Right forelimb (tissue), 1 donor: ENCODE measurements at regions not wholly inside any gene's neighbourhood (a gene's known extent, or its start where the extent isn't known, plus 50 kb on each side); places are given as distances from the start of the nearest gene placed in this dataset.

Experiments used
- DNase-seq: peaks from one replicate; pipeline ENCODE4 v3.0.0-alpha.2; 2018

DNA sequence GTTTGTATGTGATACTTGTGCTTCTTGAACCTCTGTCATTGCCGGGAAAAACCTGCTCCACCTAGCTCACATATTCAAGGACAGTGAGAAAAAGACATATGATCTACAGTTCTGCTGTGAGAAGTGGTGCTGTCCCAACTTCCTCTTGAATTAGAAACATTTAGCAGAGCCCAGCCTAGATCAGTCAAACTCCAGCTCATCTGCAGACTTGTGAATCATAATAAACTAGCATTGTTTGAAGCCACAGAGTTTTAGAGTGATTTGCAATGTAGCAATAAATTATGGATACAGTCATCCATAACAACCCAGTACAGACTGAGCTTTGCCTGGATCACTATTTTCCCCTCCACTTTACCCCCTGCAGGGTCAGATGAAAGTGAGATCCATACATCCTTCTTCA lies 497.8 kb downstream of the PLA2G4A start:
- no peak for DNase-seq

DNA sequence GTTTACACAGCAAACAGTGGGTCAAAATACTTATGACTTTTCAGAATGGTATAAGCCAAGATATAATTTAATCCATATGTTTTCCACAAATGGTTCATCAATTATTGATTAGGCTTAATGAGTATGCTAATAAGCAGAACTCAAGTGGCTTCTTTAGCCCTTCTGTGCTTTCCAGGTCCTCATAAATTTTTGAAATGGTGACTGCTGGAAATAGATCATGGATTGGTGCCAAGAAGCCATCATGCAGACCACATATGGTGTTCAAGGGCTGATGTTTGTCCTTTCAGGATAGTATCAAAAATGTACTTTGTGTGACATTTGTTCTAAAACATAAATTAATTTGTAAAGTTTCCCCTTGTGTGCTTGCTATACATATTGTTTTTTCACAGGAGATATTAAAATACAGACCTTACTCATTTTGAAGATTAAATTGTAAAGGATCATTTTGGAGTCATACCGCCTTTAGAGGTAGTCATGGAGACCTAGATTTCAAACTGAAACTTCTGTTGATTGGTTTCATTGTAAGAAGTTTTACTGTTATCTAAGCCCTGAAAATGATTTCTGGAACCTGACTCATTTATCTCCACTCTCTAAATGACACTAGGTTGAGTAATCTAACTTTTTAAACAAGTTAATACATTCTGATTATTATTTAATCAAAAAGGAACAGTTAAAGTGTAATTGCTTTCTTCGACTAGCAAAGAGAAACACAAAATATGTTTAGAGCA lies 507.9 kb downstream of the PLA2G4A start:
- no peak for DNase-seq

DNA sequence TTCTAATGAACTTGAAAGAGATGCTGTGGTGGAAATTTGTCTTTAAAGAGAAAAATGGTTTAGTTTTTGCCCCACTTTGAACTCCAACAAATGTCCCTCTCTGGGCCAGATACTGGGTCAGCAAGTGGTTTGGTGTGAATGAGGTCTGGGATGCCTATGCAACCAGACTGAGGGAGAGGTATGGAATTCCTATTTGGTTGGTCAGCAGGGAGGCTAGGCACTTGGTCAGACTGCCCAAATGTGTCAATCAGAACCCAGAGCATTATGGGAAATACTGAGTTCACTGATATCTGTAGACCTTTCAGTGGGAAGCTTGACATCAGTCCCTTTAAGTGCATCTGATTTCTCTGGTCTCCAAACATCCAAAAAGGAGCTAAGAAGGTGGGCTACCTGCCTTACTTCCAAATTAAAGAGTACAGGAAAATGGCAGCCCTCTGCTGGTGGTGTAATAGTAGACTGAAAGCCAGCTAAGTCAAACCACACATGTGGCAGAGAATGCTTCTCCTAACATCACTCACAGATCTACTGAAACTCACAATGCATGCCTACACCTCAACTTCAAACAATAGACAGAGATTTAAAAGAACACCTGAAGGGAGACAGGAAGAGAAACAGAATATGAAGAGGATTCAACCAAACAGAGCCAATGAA lies 510.1 kb downstream of the PLA2G4A start:
- no peak for DNase-seq

DNA sequence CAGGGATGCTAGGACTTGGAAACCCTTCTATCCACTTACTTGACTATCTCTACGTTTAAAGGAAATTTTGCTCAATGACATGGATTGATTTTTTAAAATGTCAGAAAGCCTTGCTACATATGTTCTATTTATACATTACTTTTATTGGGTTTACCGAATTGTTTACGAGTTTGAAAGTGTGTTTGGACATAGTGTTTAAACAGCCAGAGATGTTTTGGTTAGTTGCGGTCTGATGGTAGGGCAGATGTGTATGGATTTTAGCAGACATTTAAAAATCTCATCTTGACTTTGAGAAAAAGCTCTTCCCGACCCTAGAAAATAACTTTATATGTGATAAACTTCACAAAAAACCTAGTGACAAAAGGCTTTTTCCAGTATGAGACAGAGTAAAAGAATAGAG lies 513.7 kb downstream of the PLA2G4A start:
- no peak for DNase-seq

DNA sequence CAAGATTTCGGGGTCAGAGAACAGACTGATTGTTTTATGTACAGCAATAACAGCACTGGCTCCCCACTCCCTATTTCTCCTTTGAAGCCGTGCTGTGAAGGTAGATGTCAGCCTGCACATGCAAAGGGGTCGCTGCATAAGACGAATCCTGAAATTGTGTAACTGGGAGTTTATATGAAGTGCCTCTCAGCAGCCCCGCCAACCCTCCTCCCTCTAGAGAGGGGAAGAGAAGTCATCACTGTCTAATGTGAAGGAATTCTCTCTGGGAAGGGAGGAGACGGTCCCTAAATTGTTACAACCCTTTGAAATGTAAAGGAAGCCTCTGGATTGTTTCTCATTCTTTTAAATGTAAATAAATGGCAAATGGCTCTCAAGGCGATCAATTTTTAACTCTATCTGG lies 545.3 kb downstream of the PLA2G4A start:
- no peak for DNase-seq

DNA sequence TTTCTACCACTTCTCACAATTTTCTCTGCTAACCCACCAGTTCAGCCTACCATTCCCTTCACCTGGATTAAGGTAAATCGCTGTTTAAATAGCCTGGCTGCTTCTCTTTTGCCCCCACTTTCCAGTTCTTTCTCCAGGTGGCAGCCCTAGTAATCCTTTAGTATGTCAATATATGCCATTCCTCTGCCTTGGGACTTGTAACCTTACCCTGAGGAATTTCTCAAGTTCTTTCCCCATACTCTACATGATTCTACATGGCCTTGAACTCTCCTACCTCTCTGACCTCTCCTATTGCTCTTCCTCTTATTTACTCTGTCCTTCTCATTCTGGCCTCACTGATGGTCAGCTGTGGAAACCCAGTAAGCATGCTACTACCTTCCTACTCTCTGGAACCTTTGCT lies 546.0 kb downstream of the PLA2G4A start:
- DNase-seq = no peak

DNA sequence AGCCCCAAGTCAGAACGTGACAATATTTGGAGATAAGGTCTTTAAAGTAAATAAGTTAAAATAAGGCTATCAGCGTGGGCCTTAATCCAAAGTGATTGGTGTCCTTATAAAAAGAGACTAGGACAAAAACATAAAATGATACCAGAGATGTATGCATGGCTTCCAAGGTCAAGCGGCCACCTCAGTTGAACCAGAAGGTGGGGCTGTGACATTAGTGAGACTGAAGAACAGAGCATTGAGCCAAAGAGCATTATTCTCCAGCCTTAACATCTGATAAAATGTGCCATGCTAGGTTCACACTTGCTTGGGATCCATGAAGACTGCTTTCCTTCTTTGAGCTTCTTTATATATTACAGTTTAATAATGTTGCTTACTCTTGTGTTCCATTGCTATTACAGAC lies 554.6 kb downstream of the PLA2G4A start:
- DNase-seq = no peak

DNA sequence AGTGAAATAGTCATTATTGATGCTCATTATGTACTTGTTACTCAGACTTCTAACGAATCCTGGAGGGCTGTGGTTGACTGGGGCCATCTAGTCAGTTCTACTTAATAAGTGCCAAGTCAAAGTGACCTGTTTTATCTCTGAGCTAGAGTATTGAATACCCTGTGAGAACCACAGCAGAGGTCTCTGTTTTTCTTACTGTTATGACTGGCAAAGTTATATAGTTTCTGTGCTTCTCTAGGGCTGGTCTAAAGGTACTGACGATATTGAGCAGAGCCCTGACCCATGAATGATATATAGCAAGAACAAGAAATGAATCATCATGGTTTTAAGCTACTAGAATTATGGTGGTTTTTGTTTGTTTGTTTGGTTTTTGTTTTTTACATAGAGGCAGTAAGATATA lies 555.8 kb downstream of the PLA2G4A start:
- no peak for DNase-seq

DNA sequence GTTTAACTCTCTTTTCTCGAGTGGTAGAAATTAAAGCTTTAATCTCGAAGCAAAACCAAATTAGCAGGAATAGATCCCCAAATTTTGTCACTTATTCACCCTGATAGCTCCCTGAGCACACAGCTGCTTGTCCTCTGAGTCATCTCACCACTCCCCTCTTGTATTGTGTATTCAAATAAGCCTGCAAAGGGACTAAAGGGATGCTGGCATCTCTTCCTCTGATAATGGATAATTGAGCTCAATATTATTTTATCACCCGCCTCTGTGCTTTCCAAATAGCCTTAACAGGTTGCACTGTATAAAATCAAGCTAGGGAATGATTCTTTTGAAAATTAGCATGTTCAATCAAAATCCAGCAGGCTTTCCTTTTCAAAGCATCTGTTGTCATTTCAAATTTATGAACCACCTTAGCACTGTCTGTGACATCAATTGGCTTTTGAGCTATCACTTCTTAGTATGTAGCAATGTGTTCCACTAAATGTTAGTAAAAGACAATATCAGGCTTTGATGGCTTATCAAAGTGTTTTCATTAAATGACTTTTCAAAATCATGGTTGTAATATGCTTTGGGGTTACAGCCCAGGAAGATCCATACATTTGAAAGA lies 561.6 kb downstream of the PLA2G4A start:
- no peak for DNase-seq

DNA sequence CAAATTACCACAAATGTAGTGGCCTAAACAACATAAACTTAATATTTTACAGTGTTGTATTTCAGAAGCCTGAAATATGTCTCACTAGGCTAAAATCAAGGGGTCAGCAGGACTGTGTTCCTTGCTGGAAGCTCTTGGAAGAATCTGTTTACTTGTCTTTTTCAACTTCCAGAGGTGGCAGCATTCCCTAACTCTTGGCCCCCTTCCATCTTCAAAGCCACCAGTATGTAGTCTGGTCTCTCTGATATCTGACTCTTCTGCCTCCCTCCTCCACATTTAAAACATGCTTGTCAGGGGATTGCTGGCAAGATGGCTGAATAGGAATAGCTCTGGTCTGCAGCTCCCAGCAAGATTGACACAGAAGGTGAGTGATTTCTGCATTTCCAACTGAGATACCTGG lies 567.5 kb downstream of the PLA2G4A start:
- no peak for DNase-seq

DNA sequence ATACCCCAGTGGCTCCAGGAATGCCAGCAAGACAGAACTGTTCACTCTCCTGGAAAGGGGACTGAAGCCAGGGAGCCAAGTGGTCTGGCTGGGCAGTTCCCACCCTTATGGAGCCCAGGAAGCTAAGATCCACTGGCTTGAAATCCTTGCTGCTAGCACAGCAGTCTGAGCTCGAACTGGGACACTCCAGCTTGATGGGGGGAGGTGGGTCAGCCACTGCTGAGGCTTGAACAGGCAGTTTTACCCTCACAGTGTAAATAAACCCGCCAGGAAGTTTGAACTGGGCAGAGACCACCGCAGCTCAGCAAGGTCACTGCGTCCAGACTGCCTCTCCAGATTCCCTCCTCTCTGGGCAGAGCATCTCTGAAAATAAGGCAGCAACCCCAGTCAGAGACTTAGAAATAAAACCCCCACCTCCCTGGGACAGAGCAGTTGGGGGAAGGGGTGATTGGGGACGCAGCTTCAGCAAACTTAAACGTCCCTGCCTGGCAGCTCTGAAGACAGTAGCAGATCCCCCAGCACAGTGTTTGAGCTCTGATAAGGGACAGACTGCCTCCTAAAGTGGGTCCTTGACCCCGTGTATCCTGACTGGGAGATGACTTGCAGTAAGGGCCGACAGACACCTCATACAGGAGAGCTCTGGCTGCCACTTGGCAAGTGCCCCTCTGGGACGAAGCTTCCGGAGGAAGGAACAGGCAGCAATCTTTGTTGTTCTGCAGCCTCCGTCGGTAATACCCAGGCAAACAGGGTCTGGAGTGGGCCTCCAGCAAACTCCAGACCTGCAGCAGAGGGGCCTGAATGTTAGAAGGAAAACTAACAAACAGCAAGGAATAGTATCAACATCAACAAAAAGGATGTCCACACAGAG lies 568.4 kb downstream of the PLA2G4A start:
- no peak for DNase-seq

DNA sequence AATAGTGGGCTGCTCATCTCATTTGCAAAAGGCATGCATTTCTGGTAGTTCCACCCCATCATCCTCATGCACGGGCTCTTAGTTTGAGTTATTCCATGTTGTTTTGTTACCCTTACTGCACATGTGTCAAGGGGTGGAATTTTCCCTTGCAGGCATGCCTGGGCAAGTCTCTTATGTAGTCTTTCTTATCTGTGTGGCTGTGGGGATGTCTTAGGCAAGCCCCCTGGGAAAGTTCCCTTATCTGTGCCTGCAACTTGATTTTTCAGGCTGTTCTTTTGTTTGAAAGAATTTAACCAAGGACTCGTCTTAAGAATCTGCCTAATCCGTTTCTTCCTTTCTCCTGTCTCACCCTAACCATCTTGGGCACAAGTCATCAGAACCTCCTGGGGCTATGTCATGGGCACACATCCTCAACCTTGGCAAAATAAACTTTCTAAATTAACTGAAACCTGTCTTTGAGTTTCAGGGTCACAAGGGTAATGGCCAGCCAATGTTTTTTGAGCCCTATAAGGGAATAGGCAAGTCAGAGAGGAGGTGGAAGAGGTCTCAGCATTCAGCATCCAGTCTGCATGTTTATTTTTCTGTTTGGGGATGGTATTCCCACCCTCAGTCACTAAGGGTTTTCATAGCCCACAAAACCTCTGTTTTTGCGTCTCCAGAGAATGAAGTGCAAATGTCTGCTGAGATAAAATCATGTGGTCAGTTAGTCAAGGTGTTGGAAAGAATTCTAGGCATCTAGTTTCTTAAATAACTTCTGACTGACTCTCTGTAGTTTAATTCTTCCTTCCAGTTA lies 579.7 kb downstream of the PLA2G4A start:
- DNase-seq = no peak

DNA sequence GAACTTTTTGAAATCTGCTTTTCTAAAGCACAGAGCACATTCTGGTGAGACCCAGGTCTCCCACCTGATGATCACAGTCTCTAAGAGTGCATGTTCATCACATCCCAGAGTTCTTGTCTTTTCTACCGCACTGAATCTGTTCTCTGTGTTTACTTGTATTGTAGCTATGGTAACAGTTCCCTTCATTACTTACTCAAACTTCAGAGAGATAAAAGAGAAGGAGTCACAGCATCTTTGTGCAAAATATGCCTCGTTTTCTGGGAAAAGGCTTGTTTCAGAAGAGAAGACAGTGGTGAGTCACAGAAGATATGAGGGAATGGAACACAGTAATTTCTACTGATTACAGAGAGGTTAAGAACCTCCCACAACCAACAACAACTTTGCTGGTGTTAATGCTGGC lies 580.6 kb downstream of the PLA2G4A start:
- no peak for DNase-seq

DNA sequence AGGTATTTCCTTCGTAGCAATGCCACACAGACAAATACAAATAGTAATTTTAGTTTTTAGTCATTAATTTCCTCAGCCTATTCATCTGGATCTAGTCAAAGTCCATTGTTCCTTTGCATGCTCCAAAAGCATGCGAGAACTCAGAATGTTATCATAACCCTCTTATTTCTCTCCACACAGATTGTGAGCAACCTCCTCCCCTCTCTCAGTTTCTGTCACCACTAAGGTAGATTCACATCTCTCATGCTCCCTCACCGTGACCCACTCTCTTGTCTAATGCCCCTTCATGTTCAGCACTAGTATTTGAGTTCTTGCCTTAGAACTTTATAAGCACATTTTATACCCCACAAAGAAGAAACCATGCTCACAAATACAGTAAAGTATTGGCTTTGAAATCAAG lies 582.4 kb downstream of the PLA2G4A start:
- DNase-seq = no peak

DNA sequence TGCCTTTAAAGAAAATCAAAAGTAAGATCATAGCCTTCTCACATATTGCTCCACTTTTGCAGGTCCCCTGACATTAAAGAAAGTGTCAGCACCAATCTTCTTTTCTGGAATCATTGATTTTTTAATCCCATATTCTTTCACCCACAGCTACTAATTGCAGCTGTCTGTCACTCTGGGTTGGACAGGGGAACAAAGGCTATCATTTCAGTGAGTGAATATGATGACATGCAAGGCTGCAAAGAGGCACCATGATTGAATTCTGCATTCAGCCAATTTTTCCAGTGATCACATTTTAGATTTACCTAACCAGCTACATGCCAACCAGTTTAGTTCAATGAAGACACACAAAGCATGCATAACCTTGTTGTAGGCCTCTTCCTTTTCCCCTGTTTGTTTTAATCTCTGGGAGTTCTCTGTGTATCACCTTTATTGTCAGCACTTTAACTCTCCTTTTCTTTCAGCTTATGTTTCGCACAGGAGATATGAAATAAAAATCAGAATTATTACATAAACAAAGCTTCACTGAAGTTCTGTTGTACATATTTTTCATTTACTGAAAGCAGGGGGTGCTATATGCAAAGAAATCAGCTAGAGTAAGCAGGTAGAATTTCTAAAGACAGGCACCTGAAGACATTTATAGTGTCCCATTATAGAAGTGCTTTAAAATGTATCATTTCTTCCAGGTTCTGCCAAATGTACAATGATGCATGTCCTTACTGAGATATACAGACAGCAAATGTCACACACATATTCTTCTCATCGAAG lies 584.8 kb downstream of the PLA2G4A start:
- DNase-seq = no peak

DNA sequence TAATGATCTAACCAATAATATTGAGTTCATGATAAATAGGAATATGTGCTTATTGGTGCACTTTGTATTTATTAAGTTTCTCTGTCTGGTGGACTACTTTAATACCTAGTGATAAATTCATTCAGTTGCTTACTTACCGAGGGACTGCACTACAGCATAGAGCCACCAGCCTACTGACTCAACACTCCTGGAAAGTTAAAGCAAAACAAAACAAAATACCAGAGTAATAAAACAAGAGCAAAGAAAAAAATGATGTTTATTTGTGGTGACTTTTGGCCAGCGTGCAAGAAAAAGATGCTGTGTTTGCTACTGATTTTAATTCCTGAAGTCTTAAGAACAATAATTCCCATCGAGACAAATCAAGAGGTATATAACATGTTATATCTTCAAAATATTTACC lies 586.3 kb downstream of the PLA2G4A start:
- no peak for DNase-seq

DNA sequence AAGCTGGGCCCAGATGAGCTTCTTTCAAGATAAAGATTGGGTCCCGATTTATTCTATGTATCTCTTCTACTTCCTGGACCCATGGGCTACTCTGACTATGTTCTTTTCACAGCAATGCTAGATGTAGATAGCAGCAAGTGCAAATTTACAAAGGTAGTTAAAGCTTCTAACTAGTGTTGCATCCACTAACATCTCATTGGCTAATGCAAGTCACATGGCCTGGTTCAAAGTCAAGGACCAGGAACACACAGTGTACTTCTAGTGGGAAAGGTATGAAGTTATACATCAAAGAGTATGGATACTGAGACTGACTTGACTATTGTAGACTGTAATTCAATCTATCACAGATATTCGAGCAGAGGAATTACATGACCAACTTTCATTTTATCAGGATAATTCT lies 588.8 kb downstream of the PLA2G4A start:
- no peak for DNase-seq

DNA sequence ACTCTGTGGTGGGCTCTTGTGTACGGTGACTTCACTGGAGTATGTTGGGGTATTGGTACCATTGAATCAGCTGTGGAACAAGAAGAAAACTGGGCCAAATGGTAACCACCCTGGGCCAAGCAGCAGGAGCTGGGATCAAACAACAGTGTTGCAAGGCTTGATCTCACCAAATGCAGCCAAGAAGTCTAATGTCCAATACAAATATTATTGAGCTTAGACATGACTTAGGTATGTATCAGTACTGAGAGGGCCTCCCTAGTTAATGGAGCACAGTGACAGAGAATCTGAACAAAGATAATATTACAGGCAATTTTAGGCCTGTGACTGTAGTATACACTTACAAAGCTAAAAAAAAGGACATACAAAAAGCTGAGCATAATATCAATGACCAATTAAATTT lies 604.8 kb downstream of the PLA2G4A start:
- DNase-seq = no peak

DNA sequence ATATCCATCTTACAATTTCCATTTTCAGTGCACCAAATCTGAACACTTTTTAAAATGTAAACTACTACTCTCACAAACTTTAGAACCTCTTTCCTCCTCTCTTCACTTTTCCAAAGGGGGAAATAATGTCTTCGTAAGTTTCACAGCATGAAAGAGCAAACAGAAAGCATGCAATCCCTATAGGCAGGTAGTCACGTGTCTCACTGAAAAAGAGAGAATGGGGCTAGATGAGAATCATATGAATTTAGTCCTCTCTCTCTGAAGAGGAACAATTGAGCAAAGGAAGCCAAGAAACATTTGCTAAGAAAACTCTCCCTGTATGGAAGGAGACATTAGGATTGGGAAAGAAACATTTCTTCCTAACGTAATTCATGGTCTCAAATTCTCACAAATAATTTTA lies 613.9 kb downstream of the PLA2G4A start:
- no peak for DNase-seq

DNA sequence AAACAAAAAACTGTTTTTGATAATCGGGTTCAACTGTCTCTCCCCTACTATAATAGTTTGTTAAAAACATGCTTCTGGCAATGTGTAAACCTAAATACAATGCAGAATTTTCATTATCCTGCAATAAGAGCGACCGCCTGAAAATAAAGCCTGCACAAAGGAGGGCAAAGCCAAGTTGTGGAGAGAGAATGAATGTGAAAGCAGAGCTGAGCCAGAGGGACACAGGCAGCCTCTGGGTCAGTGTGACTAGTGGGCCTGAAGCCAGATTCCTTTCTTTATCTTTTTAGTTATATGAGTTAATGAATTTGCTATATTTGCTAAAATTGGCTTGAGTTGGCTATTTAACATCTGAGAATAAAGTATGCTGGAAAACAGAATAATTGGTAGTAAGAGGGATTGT lies 615.2 kb downstream of the PLA2G4A start:
- DNase-seq = no peak

DNA sequence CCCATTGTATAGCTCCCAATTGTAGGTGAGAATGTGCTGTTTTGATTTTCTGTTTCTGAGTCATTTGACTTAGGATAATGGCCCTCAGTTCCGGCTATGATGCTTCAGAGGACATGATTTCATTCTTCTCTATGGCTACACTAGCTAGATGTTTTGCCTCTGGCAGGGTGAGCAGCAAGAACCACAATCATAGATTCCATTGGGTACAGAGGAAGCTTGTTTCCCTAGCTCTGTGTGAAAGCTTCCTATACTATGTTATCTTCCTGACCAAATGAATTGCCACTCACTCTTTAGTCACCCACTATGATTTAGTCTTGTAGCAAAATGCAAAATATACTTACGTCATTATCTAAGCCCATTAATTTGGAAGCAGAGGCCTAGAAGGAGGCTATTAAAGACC lies 616.3 kb downstream of the PLA2G4A start:
- no peak for DNase-seq

DNA sequence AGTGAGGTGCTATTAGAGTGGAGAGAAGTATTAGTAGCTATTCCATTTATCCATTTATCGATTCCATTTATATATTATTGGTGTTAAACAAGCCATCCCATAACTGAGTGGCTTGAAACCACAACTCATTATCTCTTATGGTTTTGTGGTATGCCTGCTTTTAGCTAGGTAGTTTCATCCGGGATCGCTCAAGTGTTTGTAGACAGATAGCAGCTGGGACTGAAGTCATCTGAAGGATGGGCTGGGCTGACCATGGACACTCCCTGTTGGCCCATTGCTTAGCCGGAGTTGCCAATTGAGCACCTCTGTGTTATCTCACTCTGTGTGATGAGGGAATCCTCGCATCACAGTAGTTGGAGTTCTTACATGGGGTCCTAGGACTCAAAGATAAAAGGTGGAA lies 622.5 kb downstream of the PLA2G4A start:
- DNase-seq = no peak
